HepG2 (cell line): ENCODE measurements at regions not wholly inside any gene's neighbourhood (a gene's known extent, or its start where the extent isn't known, plus 50 kb on each side); places are given as distances from the start of the nearest gene placed in this dataset.

ENCODE experiments used
- CEBPZ ChIP-seq: IDR thresholded peaks from 2 replicates; pipeline ENCODE4 v1.6.1; 2012; ENCODE audit warnings: low read length, improper control_type of control experiment
- NFRKB ChIP-seq: fragments of 450-650 bp; IDR thresholded peaks from 2 replicates; pipeline ENCODE4 v1.6.1; 2017
- PAX8 ChIP-seq: sonication (generic); formaldehyde crosslinking; IDR thresholded peaks from 2 replicates; pipeline ENCODE4 v1.8.0; 2022; ENCODE audit warnings: mild to moderate bottlenecking, missing genetic modification reagents, borderline replicate concordance
- ZNF816 ChIP-seq: sonication (generic); formaldehyde crosslinking; IDR thresholded peaks from 2 replicates; pipeline ENCODE4 v1.8.0; 2022; ENCODE audit warnings: missing genetic modification reagents, mild to moderate bottlenecking, borderline replicate concordance
- ZSCAN29 ChIP-seq: sonication (generic); formaldehyde crosslinking; conservative IDR thresholded peaks from 2 replicates; pipeline ENCODE4 v1.4.0; 2020; ENCODE audit warnings: mild to moderate bottlenecking, missing genetic modification reagents

GRCh38 chr18:75773618-75774017, 346.1 kb upstream of the SMIM21 start:
- no peak for TF ChIP-seq NFRKB
- TF ChIP-seq ZNF816 (CRISPR knock-in tag): no peak
- TF ChIP-seq PAX8 (CRISPR knock-in tag): no peak
- no peak for TF ChIP-seq CEBPZ
- TF ChIP-seq ZSCAN29 (CRISPR knock-in tag): no peak
